Breast epithelium (tissue), 3 donors: ENCODE measurements at regions not wholly inside any gene's neighbourhood (a gene's known extent, or its start where the extent isn't known, plus 50 kb on each side); places are given as distances from the start of the nearest gene placed in this dataset.

Experiments
- POLR2A ChIP-seq: fragments of 450-650 bp; IDR thresholded peaks from one replicate; pipeline ENCODE4 v1.6.1; 2016; ENCODE audit warnings: antibody characterized with exemption, mild to moderate bottlenecking, moderate library complexity
- POLR2AphosphoS5 ChIP-seq, 3 donors: sonication (generic); formaldehyde crosslinking; IDR thresholded peaks; one replicate each; pipeline ENCODE4 v1.6.1; 2017; ENCODE audit warnings: antibody characterized with exemption in 3 of 3
- TF ChIP-seq, protein P1 (sequence below), 3 donors: fragments of 450-650 bp; IDR thresholded peaks; one replicate each; pipeline ENCODE4 v1.5.1; 2016 to 2017; ENCODE audit warnings: antibody characterized with exemption in 3 of 3, mild to moderate bottlenecking in 3 of 3, moderate library complexity in 3 of 3

DNA sequence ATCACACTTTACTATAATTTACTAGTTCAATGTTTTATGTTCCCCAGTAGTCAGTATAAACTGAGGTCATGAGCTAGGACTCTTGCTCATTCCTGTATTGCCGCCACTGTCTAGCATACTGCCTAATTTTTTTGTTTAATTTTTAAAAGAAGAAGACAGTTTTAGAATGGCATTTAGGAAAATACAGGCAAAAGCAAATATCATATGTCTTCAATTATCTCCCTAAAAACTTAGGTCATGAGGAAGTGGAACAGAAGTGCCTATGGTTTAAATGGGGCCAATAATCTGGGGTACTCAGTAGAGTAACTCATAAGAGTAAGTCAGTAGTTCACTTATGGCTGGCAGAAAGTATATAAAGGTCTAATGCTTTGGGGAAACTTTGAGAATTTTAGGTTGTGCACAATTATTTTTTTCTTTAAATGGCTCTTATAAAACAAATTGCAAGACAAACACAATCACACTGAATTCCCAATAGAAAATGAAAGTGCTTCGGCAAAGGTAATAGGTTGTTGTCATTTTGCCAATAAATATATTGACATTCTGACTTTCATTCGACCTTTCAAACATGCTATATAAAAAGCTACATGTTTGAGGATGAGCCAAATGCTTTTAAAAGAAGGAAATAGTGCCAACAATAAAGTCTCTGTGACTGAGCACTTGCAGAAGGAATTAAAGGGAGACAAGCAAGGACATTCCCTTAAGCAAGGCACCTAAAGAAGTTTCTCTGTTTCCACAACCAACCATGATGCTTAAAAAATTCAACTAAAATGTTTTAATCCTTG is 390.1 kb downstream of the PDGFC start:
- TF ChIP-seq, protein P1, sequence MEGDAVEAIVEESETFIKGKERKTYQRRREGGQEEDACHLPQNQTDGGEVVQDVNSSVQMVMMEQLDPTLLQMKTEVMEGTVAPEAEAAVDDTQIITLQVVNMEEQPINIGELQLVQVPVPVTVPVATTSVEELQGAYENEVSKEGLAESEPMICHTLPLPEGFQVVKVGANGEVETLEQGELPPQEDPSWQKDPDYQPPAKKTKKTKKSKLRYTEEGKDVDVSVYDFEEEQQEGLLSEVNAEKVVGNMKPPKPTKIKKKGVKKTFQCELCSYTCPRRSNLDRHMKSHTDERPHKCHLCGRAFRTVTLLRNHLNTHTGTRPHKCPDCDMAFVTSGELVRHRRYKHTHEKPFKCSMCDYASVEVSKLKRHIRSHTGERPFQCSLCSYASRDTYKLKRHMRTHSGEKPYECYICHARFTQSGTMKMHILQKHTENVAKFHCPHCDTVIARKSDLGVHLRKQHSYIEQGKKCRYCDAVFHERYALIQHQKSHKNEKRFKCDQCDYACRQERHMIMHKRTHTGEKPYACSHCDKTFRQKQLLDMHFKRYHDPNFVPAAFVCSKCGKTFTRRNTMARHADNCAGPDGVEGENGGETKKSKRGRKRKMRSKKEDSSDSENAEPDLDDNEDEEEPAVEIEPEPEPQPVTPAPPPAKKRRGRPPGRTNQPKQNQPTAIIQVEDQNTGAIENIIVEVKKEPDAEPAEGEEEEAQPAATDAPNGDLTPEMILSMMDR (IDR thresholded peaks at IDR 0.05) = no peak
- TF ChIP-seq POLR2A = no peak
- no peak for TF ChIP-seq POLR2AphosphoS5 (IDR thresholded peaks at IDR 0.05)
